ENCODE measurements at regions not wholly inside any gene's neighbourhood (a gene's known extent, or its start where the extent isn't known, plus 50 kb on each side); places are given as distances from the start of the nearest gene placed in this dataset.

DNA sequence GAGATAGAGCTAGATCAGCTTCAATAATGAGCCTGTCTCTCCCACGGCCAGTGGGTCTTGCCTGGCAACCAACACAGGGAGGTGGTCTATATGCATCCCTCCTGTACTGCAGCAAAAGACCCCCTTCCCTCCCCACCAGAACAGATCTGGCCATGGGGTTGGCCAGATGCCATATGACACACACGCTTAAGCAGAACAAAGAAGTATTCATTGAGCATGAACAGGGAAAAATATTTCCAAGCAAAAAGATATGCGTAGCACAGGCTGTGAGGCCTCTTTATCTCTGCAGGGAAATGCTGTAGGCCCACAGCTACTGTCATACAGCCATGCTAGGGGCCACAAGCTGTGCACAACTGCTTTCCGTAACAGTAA is 73.4 kb upstream of the NRSN1 start:
- Mint-ChIP-seq H3K36me3 (ENCODE audit: insufficient read depth in 1 of 3, low read depth in 3 of 3) (no peaks in the 10 kb centered on the region), H3K27me3 (ENCODE audit: low read depth) (no peaks in the 10 kb centered on the region), H3K4me3 (no peak overlapping the region), H3K4me1 (0 out of 4 replicates have a peak, but pooled peaks cover 0 to 2% of the 10 kb centered on the region in 2 experiments), H3K9me3 (peaks cover 0 to 2% of the 10 kb centered on the region in 2 experiments; a peak in 1 of 5 replicates), H3K27ac (no peak overlapping the region)
- Histone ChIP-seq H2AK5ac (ENCODE audit: insufficient read length, low read length) (no peak overlapping the region), H3K9me3 (ENCODE audit: control insufficient read depth, low read depth, low read length) (no peaks in the 10 kb centered on the region), H3K9ac (ENCODE audit: extremely low read depth, insufficient read length, low read length) (no peak overlapping the region), H3K27me3 (ENCODE audit: insufficient read depth, low read length) (no peaks in the 10 kb centered on the region), H3K79me1 (ENCODE audit: insufficient read depth, low read depth, low read length, poor library complexity, severe bottlenecking) (no peaks in the 10 kb centered on the region), H3K4me2 (ENCODE audit: insufficient read depth, insufficient read length, low read length) (no peak overlapping the region), H3K79me2 (ENCODE audit: insufficient read depth, low read length) (no peaks in the 10 kb centered on the region), H3K14ac (ENCODE audit: insufficient read depth, low read length) (no peak overlapping the region), H2BK5ac (ENCODE audit: insufficient read length, low read length) (no peak overlapping the region), H4K91ac (ENCODE audit: insufficient read length, low read depth, low read length) (no peak overlapping the region), H3K4ac (ENCODE audit: low read depth, low read length) (no peak overlapping the region), H3K27ac (ENCODE audit: insufficient read length, low read depth, low read length) (no peak overlapping the region), H3K18ac (ENCODE audit: insufficient read length, low read depth, low read length) (no peak overlapping the region), H2AFZ (ENCODE audit: low read length) (no peak overlapping the region), H3K23ac (ENCODE audit: insufficient read length, low read depth, low read length) (no peak overlapping the region), H2BK15ac (ENCODE audit: low read depth, low read length) (no peak overlapping the region), H3K56ac (ENCODE audit: insufficient read length, low read depth, low read length) (no peak overlapping the region), H2BK120ac (ENCODE audit: low read depth, low read length, poor library complexity, severe bottlenecking) (no peak overlapping the region), H4K8ac (replicated peaks; ENCODE audit: insufficient read length, low read depth, low read length) (no peak overlapping the region), H2BK20ac (ENCODE audit: low read depth, low read length, poor library complexity, severe bottlenecking) (no peak overlapping the region), H3K4me1 (ENCODE audit: insufficient read depth, low read length) (no peaks in the 10 kb centered on the region), H2BK12ac (ENCODE audit: insufficient read length, low read depth, low read length) (no peak overlapping the region), H4K5ac (ENCODE audit: insufficient read length, low read depth, low read length) (no peak overlapping the region), H3T11ph (ENCODE audit: low read length) (no peak overlapping the region), H3K23me2 (ENCODE audit: insufficient read length, low read depth, low read length, poor library complexity, severe bottlenecking) (no peaks in the 10 kb centered on the region), H4K20me1 (ENCODE audit: control insufficient read depth, insufficient read depth, insufficient read length) (no peaks in the 10 kb centered on the region)
- no CpG with 5 or more reads among the region's 4 CpGs for WGBS (ENCODE audit: extremely low coverage, insufficient read length, low lambda C conversion rate)
- TF ChIP-seq, protein P1, sequence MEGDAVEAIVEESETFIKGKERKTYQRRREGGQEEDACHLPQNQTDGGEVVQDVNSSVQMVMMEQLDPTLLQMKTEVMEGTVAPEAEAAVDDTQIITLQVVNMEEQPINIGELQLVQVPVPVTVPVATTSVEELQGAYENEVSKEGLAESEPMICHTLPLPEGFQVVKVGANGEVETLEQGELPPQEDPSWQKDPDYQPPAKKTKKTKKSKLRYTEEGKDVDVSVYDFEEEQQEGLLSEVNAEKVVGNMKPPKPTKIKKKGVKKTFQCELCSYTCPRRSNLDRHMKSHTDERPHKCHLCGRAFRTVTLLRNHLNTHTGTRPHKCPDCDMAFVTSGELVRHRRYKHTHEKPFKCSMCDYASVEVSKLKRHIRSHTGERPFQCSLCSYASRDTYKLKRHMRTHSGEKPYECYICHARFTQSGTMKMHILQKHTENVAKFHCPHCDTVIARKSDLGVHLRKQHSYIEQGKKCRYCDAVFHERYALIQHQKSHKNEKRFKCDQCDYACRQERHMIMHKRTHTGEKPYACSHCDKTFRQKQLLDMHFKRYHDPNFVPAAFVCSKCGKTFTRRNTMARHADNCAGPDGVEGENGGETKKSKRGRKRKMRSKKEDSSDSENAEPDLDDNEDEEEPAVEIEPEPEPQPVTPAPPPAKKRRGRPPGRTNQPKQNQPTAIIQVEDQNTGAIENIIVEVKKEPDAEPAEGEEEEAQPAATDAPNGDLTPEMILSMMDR (conservative IDR thresholded peaks at IDR 0.05): no peak
- no peak for DNase-seq
